GM12878 (cell line): ENCODE measurements at regions not wholly inside any gene's neighbourhood (a gene's known extent, or its start where the extent isn't known, plus 50 kb on each side); places are given as distances from the start of the nearest gene placed in this dataset.

Experiments
- NFXL1 ChIP-seq: fragments of 450-650 bp; IDR thresholded peaks from 2 replicates; pipeline ENCODE4 v1.6.1; 2017; ENCODE audit warnings: antibody characterized with exemption, mild to moderate bottlenecking, borderline replicate concordance
- RUNX3 ChIP-seq: IDR thresholded peaks from 2 replicates; pipeline ENCODE4 v1.6.1; 2012; ENCODE audit warnings: low read length, inconsistent platforms
- SUZ12 ChIP-seq: fragments of 200-600 bp; sonication (generic); IDR thresholded peaks from one replicate; pipeline ENCODE4 v1.6.1; 2018; ENCODE audit warnings: antibody characterized with exemption, mild to moderate bottlenecking; ENCODE audit not compliant: unreplicated experiment
- TBL1XR1 ChIP-seq: IDR thresholded peaks from 2 replicates; pipeline ENCODE4 v1.6.1; 2012; ENCODE audit warnings: low read depth, low read length, improper control_type of control experiment
- YBX1 ChIP-seq: fragments of 450-650 bp; IDR thresholded peaks from 2 replicates; pipeline ENCODE4 v1.6.1; 2016; ENCODE audit warnings: antibody characterized with exemption
- ZBED1 ChIP-seq: IDR thresholded peaks from 2 replicates; pipeline ENCODE4 v1.6.1; 2016; ENCODE audit warnings: borderline replicate concordance
- TF ChIP-seq, protein P1 (sequence below): IDR thresholded peaks from 2 replicates; pipeline ENCODE4 v1.6.1; 2012; ENCODE audit warnings: mild to moderate bottlenecking, low read depth, low read length
- TF ChIP-seq, protein P2 (sequence below): fragments of 450-650 bp; formaldehyde crosslinking; IDR thresholded peaks from 2 replicates; pipeline ENCODE4 v1.5.0; 2022; ENCODE audit warnings: mild to moderate bottlenecking, missing genetic modification characterization
- TF ChIP-seq, protein P3 (sequence below): fragments of 450-650 bp; IDR thresholded peaks from 2 replicates; pipeline ENCODE4 v1.6.1; 2017; ENCODE audit warnings: antibody characterized with exemption, mild to moderate bottlenecking, moderate library complexity

DNA sequence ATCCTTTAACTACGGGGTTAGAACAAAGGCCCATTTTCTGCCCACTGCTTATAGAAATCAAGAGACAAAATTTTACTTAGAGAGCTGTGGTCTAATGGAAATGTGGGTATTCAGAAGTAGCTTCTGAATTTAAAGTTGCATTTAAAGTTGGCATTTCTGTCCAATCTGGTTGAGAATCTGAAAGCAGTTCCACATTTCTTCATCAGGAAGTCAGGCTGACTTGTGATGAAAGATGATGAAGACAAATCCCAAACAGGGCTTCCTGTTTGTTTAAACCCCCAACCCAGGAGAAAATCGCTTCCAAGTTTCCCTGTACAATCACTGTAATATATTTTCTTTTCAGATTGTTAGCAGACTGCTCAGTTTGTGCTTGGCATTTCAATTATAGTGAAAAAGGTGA, 345.3 kb downstream of the SPRY1 start (continued):
- TF ChIP-seq, protein P1, sequence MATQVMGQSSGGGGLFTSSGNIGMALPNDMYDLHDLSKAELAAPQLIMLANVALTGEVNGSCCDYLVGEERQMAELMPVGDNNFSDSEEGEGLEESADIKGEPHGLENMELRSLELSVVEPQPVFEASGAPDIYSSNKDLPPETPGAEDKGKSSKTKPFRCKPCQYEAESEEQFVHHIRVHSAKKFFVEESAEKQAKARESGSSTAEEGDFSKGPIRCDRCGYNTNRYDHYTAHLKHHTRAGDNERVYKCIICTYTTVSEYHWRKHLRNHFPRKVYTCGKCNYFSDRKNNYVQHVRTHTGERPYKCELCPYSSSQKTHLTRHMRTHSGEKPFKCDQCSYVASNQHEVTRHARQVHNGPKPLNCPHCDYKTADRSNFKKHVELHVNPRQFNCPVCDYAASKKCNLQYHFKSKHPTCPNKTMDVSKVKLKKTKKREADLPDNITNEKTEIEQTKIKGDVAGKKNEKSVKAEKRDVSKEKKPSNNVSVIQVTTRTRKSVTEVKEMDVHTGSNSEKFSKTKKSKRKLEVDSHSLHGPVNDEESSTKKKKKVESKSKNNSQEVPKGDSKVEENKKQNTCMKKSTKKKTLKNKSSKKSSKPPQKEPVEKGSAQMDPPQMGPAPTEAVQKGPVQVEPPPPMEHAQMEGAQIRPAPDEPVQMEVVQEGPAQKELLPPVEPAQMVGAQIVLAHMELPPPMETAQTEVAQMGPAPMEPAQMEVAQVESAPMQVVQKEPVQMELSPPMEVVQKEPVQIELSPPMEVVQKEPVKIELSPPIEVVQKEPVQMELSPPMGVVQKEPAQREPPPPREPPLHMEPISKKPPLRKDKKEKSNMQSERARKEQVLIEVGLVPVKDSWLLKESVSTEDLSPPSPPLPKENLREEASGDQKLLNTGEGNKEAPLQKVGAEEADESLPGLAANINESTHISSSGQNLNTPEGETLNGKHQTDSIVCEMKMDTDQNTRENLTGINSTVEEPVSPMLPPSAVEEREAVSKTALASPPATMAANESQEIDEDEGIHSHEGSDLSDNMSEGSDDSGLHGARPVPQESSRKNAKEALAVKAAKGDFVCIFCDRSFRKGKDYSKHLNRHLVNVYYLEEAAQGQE = no peak
- TF ChIP-seq TBL1XR1 (no peak), RUNX3 (no peak), NFXL1 (no peak), SUZ12 (no peak), YBX1 (no peak), ZBED1 (no peak)
- TF ChIP-seq, protein P2, sequence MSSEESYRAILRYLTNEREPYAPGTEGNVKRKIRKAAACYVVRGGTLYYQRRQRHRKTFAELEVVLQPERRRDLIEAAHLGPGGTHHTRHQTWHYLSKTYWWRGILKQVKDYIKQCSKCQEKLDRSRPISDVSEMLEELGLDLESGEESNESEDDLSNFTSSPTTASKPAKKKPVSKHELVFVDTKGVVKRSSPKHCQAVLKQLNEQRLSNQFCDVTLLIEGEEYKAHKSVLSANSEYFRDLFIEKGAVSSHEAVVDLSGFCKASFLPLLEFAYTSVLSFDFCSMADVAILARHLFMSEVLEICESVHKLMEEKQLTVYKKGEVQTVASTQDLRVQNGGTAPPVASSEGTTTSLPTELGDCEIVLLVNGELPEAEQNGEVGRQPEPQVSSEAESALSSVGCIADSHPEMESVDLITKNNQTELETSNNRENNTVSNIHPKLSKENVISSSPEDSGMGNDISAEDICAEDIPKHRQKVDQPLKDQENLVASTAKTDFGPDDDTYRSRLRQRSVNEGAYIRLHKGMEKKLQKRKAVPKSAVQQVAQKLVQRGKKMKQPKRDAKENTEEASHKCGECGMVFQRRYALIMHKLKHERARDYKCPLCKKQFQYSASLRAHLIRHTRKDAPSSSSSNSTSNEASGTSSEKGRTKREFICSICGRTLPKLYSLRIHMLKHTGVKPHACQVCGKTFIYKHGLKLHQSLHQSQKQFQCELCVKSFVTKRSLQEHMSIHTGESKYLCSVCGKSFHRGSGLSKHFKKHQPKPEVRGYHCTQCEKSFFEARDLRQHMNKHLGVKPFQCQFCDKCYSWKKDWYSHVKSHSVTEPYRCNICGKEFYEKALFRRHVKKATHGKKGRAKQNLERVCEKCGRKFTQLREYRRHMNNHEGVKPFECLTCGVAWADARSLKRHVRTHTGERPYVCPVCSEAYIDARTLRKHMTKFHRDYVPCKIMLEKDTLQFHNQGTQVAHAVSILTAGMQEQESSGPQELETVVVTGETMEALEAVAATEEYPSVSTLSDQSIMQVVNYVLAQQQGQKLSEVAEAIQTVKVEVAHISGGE (CRISPR knock-in tag) = no peak
- TF ChIP-seq, protein P3, sequence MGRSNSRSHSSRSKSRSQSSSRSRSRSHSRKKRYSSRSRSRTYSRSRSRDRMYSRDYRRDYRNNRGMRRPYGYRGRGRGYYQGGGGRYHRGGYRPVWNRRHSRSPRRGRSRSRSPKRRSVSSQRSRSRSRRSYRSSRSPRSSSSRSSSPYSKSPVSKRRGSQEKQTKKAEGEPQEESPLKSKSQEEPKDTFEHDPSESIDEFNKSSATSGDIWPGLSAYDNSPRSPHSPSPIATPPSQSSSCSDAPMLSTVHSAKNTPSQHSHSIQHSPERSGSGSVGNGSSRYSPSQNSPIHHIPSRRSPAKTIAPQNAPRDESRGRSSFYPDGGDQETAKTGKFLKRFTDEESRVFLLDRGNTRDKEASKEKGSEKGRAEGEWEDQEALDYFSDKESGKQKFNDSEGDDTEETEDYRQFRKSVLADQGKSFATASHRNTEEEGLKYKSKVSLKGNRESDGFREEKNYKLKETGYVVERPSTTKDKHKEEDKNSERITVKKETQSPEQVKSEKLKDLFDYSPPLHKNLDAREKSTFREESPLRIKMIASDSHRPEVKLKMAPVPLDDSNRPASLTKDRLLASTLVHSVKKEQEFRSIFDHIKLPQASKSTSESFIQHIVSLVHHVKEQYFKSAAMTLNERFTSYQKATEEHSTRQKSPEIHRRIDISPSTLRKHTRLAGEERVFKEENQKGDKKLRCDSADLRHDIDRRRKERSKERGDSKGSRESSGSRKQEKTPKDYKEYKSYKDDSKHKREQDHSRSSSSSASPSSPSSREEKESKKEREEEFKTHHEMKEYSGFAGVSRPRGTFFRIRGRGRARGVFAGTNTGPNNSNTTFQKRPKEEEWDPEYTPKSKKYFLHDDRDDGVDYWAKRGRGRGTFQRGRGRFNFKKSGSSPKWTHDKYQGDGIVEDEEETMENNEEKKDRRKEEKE = no peak
